ENCODE measurements at regions not wholly inside any gene's neighbourhood (a gene's known extent, or its start where the extent isn't known, plus 50 kb on each side); places are given as distances from the start of the nearest gene placed in this dataset.

DNA sequence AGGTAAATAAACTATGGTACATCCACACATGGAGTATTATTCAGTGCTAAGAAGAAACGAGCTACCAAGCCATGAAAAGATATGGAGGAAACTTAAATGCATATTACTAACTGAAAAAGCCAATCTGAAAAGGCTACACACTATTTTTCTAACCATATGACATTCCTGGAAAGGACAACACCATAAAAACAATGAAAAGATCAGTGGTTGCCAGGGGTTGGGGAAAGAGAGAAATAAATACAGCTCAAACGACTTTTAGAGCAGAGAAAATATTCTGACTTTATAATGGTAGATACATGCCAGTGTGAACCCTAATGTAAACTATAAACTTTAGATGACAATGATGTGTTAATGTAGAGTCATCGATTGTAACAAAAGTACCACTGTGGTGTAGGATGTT is 225.9 kb upstream of the BTBD3 start (continued):
- TF ChIP-seq, protein P1, sequence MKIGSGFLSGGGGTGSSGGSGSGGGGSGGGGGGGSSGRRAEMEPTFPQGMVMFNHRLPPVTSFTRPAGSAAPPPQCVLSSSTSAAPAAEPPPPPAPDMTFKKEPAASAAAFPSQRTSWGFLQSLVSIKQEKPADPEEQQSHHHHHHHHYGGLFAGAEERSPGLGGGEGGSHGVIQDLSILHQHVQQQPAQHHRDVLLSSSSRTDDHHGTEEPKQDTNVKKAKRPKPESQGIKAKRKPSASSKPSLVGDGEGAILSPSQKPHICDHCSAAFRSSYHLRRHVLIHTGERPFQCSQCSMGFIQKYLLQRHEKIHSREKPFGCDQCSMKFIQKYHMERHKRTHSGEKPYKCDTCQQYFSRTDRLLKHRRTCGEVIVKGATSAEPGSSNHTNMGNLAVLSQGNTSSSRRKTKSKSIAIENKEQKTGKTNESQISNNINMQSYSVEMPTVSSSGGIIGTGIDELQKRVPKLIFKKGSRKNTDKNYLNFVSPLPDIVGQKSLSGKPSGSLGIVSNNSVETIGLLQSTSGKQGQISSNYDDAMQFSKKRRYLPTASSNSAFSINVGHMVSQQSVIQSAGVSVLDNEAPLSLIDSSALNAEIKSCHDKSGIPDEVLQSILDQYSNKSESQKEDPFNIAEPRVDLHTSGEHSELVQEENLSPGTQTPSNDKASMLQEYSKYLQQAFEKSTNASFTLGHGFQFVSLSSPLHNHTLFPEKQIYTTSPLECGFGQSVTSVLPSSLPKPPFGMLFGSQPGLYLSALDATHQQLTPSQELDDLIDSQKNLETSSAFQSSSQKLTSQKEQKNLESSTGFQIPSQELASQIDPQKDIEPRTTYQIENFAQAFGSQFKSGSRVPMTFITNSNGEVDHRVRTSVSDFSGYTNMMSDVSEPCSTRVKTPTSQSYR (CRISPR knock-in tag; IDR thresholded peaks at IDR 0.05) = no peak
- TF ChIP-seq, protein P2, sequence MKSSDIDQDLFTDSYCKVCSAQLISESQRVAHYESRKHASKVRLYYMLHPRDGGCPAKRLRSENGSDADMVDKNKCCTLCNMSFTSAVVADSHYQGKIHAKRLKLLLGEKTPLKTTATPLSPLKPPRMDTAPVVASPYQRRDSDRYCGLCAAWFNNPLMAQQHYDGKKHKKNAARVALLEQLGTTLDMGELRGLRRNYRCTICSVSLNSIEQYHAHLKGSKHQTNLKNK (CRISPR knock-in tag; IDR thresholded peaks at IDR 0.05) = no peak
- TF ChIP-seq FOXJ3 (CRISPR knock-in tag; IDR thresholded peaks at IDR 0.05; ENCODE audit: borderline replicate concordance) = no peak
- TF ChIP-seq SMAD4 (CRISPR knock-in tag; IDR thresholded peaks at IDR 0.05) = no peak
- no peak for TF ChIP-seq ATF2 (CRISPR knock-in tag; IDR thresholded peaks at IDR 0.05; ENCODE audit: borderline replicate concordance, low read depth)
- no peak for TF ChIP-seq NFE2L1 (CRISPR knock-in tag; IDR thresholded peaks at IDR 0.05)
- no peak for TF ChIP-seq ZNF317 (CRISPR knock-in tag; IDR thresholded peaks at IDR 0.05; ENCODE audit: borderline replicate concordance, low read depth)
- TF ChIP-seq GRHL2 (CRISPR knock-in tag; IDR thresholded peaks at IDR 0.05; ENCODE audit: insufficient replicate concordance, severe bottlenecking) = no peak
- no peak for TF ChIP-seq ETV6 (CRISPR knock-in tag; IDR thresholded peaks at IDR 0.05)
- TF ChIP-seq FOXK1 (CRISPR knock-in tag; IDR thresholded peaks at IDR 0.05) = no peak
- no peak for TF ChIP-seq OVOL2 (CRISPR knock-in tag; IDR thresholded peaks at IDR 0.05; ENCODE audit: borderline replicate concordance)
- no peak for TF ChIP-seq JAZF1 (CRISPR knock-in tag; IDR thresholded peaks at IDR 0.05)
- TF ChIP-seq NR1H2 (CRISPR knock-in tag; IDR thresholded peaks at IDR 0.05) = no peak
- no peak for TF ChIP-seq JUN (CRISPR knock-in tag; IDR thresholded peaks at IDR 0.05)
- no peak for TF ChIP-seq AFF4 (CRISPR knock-in tag; IDR thresholded peaks at IDR 0.05; ENCODE audit: borderline replicate concordance)

- ATAC-seq = no peak
- Mint-ChIP-seq H3K4me1 (peaks cover 13% of the 10 kb centered on the region; the same call in 1 of the 2 replicates), H3K27me3 (ENCODE audit: low read depth) (peaks cover 9% of the 10 kb centered on the region), H3K9me3 (peaks cover 19% of the 10 kb centered on the region), H3K27ac (no peak overlapping the region), H3K36me3 (peaks cover 3% of the 10 kb centered on the region), H3K4me3 (no peak overlapping the region)
- TF ChIP-seq MAX (CRISPR knock-in tag; IDR thresholded peaks at IDR 0.05) (no peak), ZBTB21 (CRISPR knock-in tag; IDR thresholded peaks at IDR 0.05; ENCODE audit: borderline replicate concordance) (no peak), OVOL2 (CRISPR knock-in tag; IDR thresholded peaks at IDR 0.05; ENCODE audit: borderline replicate concordance) (no peak), JAZF1 (CRISPR knock-in tag; IDR thresholded peaks at IDR 0.05) (no peak), GABPB1 (CRISPR knock-in tag; IDR thresholded peaks at IDR 0.05) (no peak), ZNF121 (CRISPR knock-in tag; IDR thresholded peaks at IDR 0.05) (no peak), EMX1 (CRISPR knock-in tag; IDR thresholded peaks at IDR 0.05) (no peak)
- TF ChIP-seq, protein P1 (CRISPR knock-in tag; IDR thresholded peaks at IDR 0.05) = no peak
- POLR2A ChIA-PET = no interaction called here
- DNase-seq (ENCODE audit: low spot score) = no peak
- CTCF ChIA-PET = interaction anchor here (2.9 kb wide), 1 partner anchor 24 kb away, joined by 10 read pairs; no protein-coding TSS in a partner anchor
Measured at GRCh38 chr20:11692567-11692966, 225.1 kb upstream of the BTBD3 start.
